Left lung (tissue), 4 donors: ENCODE measurements at regions not wholly inside any gene's neighbourhood (a gene's known extent, or its start where the extent isn't known, plus 50 kb on each side); places are given as distances from the start of the nearest gene placed in this dataset.

Source experiments
- ATAC-seq: fragments of 200-7000 bp; cut with Tn5 transposase; one replicate; pipeline ENCODE4 v1.9.1; 2020; ENCODE audit warnings: moderate library complexity
- DNase-seq, 4 donors: peaks; one replicate each; pipeline ENCODE4 v3.0.0-alpha.2; 2013 to 2020
- H3K27ac ChIP-seq, 2 donors: fragments of 200-600 bp; sonication (generic) in 1 of 2; one replicate each; pipeline versions ENCODE4 v1.5.0 to v1.8.0; 2020 to 2021
- H3K27me3 ChIP-seq, 2 donors: fragments of 200-600 bp; sonication (generic) in 1 of 2; one replicate each; pipeline versions ENCODE4 v1.5.0 to v1.8.0; 2020 to 2021
- H3K36me3 ChIP-seq, 2 donors: fragments of 200-600 bp; sonication (generic) in 1 of 2; one replicate each; pipeline versions ENCODE4 v1.5.0 to v1.8.0; 2020 to 2021
- H3K4me1 ChIP-seq, 2 donors: fragments of 200-600 bp; one replicate each; pipeline ENCODE4 v1.8.0; 2021
- H3K4me3 ChIP-seq, 2 donors: fragments of 200-600 bp; sonication (generic) in 1 of 2; one replicate each; pipeline versions ENCODE4 v1.5.0 to v1.8.0; 2020 to 2021; ENCODE audit warnings: mild to moderate bottlenecking in 1 of 2
- H3K9me3 ChIP-seq, 2 donors: fragments of 200-600 bp; sonication (generic) in 1 of 2; one replicate each; pipeline versions ENCODE4 v1.5.0 to v1.8.0; 2020 to 2021
- intact Hi-C, 2 donors: fragments of 100-400 bp; cut with DNase I; formaldehyde crosslinking; loops; one replicate each; pipeline versions ENCODE4 v1.11.2 to v1.14.2; 2022
- TF ChIP-seq, protein P1 (sequence below), 2 donors: fragments of 200-600 bp; sonication (generic) in 1 of 2; IDR thresholded peaks; one replicate each; pipeline versions ENCODE4 v1.5.0 to v1.8.0; 2021; ENCODE audit warnings: antibody characterized with exemption in 2 of 2
- donor health status: DM: no; HTN: yes; CAD: no.
- donor health status: DM: no; HTN: no; CAD: no.

GRCh38 chr6:1190366-1190765, 121.5 kb upstream of the FOXQ1 start:
- ATAC-seq (no peak), DNase-seq (peak in 1 of 4 donors; percentile 33)
- Histone ChIP-seq H3K4me1 (no peaks in the 10 kb centered on the region), H3K27ac (no peak overlapping the region), H3K36me3 (no peaks in the 10 kb centered on the region), H3K4me3 (no peak overlapping the region), H3K27me3 (no peaks in the 10 kb centered on the region), H3K9me3 (peaks cover 0 to 5% of the 10 kb centered on the region in 2 donors)
- intact Hi-C loops = no loop called here
- TF ChIP-seq, protein P1, sequence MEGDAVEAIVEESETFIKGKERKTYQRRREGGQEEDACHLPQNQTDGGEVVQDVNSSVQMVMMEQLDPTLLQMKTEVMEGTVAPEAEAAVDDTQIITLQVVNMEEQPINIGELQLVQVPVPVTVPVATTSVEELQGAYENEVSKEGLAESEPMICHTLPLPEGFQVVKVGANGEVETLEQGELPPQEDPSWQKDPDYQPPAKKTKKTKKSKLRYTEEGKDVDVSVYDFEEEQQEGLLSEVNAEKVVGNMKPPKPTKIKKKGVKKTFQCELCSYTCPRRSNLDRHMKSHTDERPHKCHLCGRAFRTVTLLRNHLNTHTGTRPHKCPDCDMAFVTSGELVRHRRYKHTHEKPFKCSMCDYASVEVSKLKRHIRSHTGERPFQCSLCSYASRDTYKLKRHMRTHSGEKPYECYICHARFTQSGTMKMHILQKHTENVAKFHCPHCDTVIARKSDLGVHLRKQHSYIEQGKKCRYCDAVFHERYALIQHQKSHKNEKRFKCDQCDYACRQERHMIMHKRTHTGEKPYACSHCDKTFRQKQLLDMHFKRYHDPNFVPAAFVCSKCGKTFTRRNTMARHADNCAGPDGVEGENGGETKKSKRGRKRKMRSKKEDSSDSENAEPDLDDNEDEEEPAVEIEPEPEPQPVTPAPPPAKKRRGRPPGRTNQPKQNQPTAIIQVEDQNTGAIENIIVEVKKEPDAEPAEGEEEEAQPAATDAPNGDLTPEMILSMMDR (IDR thresholded peaks at IDR 0.05) = no peak

DNA sequence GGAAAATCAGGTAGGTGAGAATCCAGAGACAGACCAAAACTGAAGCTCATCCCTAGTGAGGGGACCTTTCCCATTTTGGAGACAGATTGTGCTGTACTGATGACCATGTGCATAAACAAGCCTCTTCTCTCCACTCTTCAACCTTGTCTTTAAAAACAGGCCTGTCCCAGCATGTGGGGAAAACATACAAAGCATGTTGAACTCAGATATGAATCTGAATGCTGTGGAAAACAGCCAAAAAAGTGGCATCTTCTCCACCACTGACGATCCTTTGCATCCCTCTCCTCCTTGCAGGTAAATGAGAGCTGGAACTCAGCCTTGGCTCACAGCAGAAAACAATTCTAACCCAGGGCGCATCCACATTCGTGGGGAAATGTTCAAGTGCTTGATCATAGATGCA, 123.7 kb upstream of the FOXQ1 start:
- intact Hi-C loops = no loop called here

DNA sequence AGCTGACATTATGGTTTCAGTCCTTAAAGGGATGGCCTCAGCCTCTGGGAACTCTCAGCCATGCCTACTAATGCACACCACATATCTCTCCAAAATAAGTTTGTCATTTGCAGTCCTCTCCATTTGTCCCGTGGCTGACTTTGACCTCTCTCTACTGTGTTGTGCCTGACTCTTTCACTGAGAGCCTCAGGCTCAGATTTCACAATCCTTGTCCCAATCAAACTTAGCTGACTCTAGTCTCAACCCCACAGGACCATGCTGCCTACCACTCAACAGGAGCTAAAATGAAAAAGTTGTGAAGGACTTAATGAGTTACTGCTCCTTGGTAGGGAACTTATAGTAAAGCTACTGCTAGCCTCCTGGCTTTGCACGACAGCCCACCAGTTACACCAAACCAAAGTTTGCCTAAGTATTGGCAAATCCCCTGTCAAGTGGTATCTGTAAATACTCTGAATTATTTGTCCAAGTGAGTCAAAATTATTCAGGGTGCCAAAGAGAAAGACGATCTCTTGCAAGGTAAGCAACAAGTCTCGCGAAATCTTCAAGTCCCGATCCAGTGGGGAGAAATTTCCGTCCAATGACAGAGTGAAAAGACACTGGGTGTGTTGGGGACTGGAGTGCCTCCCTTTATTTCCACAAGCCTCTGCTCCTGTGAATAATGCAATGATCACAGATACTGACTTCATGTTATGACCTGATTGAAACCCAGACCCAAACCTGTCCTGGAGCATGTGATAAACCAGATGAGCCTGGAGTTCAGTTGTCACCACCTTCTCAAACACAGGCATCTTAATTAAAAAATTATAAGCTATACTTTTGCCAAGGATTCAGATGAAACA, 124.4 kb upstream of the FOXQ1 start:
- Histone ChIP-seq H3K27ac (no peak overlapping the region), H3K4me1 (no peaks in the 10 kb centered on the region), H3K36me3 (no peaks in the 10 kb centered on the region), H3K27me3 (no peaks in the 10 kb centered on the region), H3K9me3 (no peaks in the 10 kb centered on the region), H3K4me3 (no peak overlapping the region)
- TF ChIP-seq, protein P1 (IDR thresholded peaks at IDR 0.05) = no peak
- DNase-seq (no peak), ATAC-seq (peak; percentile 78)
- intact Hi-C loops = no loop called here

More for the DNA sequence above, 123.7 kb upstream of the FOXQ1 start:
- Histone ChIP-seq H3K4me1 (no peaks in the 10 kb centered on the region), H3K27ac (no peak overlapping the region), H3K4me3 (no peak overlapping the region), H3K36me3 (no peaks in the 10 kb centered on the region), H3K9me3 (no peaks in the 10 kb centered on the region), H3K27me3 (no peaks in the 10 kb centered on the region)
- ATAC-seq (no peak), DNase-seq (no peak)
- TF ChIP-seq, protein P1 (IDR thresholded peaks at IDR 0.05) = no peak

DNA sequence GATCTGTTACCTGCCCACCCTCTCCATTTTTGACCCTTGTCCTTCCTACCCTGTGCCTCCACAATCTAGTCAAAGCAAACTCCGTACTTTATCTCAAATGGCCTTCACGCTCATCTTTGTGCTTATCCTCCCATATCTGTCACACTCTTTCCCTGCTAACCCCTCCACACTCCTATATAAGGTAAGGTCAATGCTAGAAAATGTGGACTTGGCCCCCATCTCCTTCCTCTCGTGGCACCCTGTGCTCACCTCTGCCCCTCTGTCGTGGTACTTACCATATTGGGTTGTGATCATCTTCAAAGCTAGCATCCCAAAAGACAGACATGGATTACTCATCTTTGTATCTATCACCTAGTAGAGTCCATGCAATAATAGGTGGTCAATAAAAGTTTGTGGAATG, 127.6 kb upstream of the FOXQ1 start:
- DNase-seq (no peak), ATAC-seq (no peak)
- intact Hi-C loops = no loop called here
- TF ChIP-seq, protein P1 (IDR thresholded peaks at IDR 0.05) = no peak
- H3K9me3 ChIP-seq = no peaks in the 10 kb centered on the region
- no peaks in the 10 kb centered on the region for H3K4me1 ChIP-seq
- peaks cover 0 to 4% of the 10 kb centered on the region in 2 donors for H3K27me3 ChIP-seq
- H3K36me3 ChIP-seq = no peaks in the 10 kb centered on the region
- no peak overlapping the region for H3K27ac ChIP-seq
- H3K4me3 ChIP-seq = no peak overlapping the region

DNA sequence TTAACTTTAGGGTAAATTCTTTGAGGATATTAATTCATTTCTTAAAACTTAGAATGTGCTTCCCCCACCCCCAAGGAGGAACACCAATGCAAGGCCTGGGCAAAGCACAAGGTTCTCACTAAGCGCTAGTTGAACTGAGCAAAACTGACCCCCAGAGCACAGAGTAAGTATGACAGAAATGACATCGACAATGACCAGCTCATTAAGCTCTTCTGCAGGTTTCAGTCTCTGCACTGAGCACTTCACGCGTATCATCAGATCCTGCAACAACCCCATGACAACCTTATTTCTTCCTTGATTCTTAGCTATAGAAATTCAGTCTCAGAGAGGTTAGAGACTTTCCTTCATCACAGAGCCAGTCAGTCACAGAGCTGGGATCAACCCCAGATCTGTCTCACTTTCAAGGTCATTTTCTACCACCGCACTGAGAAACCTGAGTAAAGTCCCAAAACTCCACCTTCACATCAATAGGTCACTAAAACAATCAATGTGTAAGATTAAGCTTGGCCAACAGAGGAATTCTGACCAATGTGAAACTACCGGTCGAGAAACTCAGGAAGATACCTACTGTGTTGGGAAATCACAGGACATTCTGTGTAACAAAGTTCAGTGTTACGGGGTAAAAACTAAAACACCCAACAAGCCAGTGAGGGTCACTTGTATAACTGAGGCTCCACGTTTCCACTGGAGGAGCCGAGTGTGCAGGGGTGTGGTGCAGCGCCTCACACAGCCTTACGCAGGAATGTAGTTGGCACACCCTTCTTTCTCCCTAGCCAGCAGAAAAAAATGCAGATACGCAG, 129.0 kb upstream of the FOXQ1 start:
- Histone ChIP-seq H3K27me3 (peaks cover 0 to 4% of the 10 kb centered on the region in 2 donors), H3K27ac (no peak overlapping the region), H3K4me1 (no peaks in the 10 kb centered on the region), H3K36me3 (no peaks in the 10 kb centered on the region), H3K4me3 (no peak overlapping the region), H3K9me3 (no peaks in the 10 kb centered on the region)
- intact Hi-C loops = no loop called here
- ATAC-seq = peak; percentile 61
- no peak for DNase-seq
- TF ChIP-seq, protein P1 (IDR thresholded peaks at IDR 0.05) = no peak
